Choroid plexus epithelial cell (primary cell): ENCODE measurements at regions not wholly inside any gene's neighbourhood (a gene's known extent, or its start where the extent isn't known, plus 50 kb on each side); places are given as distances from the start of the nearest gene placed in this dataset.

Experiments used
- DNase-seq: peaks from one replicate; pipeline ENCODE4 v3.0.0-alpha.2; 2010; ENCODE audit warnings: low read depth
- H3K4me3 ChIP-seq: 2 replicates; pipeline ENCODE4 v1.5.1; 2011; ENCODE audit warnings: low read depth, mild to moderate bottlenecking, control low read depth, low read length, moderate library complexity
- CTCF ChIP-seq: conservative IDR thresholded peaks from 2 replicates; pipeline ENCODE4 v1.5.1; 2011; ENCODE audit warnings: low read depth, mild to moderate bottlenecking, control low read depth, inconsistent platforms, low read length, moderate library complexity

DNA sequence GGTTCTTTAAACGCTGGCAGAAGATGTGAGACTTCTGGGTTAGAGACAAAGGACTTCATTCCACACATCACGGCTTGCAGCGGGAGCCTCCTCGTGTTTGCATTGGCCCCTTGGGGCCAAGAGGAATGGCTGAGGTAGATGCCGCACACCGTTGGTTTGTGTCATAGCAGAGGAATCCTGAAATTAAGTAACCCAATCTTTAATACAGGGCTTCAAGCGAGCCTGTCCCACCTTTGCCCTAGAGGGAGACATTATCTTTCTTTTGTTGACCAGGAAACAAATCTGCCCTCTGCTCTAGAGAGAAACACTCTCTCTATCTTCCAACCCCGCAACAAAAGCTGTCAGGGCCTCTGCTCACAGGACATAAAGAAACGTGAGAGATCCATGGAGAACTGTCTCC is 277.5 kb upstream of the ZFP64 start:
- DNase-seq, result no peak
- H3K4me3 ChIP-seq, result no peak overlapping the region
- no peak for TF ChIP-seq CTCF

DNA sequence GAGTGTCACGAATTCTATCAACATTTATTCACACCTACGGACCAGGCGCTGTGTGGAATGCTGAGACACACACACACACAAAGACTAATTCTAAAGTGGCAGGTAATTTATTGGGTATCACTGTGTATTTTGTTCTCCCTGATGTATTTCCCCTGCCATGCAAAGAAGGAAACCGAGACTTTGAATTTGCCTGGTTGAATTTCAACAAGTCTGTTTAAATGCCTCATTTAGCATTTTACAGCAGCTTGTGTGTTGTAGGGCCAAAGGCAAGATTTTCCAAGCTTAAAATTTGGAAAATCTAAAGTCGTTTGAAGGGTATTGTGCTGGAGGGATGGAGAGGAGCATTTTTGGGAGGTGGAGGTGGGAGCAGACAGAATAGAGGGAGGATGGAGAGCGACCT is 274.4 kb upstream of the ZFP64 start:
- TF ChIP-seq CTCF, result no peak
- no peak for DNase-seq
- no peak overlapping the region for H3K4me3 ChIP-seq

DNA sequence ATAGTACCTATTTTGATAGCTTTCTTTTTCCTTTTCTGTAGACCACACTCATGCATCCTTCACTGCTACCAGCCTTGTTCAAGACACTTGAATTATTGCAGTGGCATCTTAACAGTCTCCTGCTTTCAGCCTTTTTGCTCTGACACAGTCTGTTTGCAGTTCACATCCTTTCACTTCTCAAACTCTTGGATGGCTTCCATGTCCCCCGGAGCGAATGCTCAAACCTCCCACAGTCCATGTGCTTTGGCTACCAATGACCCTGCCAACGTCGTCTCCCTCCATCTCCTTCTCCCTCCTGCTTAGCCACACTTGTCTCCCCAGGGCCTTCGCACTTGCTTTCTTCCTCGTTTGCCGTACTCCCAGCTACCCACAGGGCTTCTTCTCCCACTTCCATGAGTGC is 270.0 kb upstream of the ZFP64 start:
- no peak for TF ChIP-seq CTCF
- H3K4me3 ChIP-seq, result no peak overlapping the region
- peak; percentile 19 for DNase-seq

- no peak for TF ChIP-seq CTCF
- no peak overlapping the region for H3K4me3 ChIP-seq
- no peak for DNase-seq
Measured at GRCh38 chr20:52459150-52459549, 267.6 kb upstream of the ZFP64 start.

- no peak for DNase-seq
- H3K4me3 ChIP-seq, result no peak overlapping the region
- TF ChIP-seq CTCF, result no peak
Measured at GRCh38 chr20:52457826-52458225, 266.2 kb upstream of the ZFP64 start.

DNA sequence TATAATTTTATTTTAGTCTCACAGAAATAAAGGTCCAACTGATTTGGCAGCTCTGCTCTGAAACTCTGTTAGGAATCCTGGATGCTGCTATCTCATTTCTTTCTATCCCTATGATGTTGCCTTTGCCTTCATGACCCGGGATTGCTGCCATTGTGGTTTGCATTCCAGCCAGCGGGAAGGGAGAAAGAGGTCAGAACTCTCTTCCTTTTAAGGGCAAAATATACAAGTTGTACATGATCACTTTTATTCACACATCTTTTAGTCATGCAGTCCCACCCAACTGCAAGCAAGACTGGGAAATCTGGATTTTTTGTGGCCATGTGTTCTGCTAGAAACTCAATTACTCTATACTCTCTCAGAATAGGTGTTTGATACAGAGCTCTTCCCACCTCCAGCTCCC is 263.1 kb upstream of the ZFP64 start:
- H3K4me3 ChIP-seq, result no peak overlapping the region
- peak; percentile 56 for DNase-seq
- no peak for TF ChIP-seq CTCF

DNA sequence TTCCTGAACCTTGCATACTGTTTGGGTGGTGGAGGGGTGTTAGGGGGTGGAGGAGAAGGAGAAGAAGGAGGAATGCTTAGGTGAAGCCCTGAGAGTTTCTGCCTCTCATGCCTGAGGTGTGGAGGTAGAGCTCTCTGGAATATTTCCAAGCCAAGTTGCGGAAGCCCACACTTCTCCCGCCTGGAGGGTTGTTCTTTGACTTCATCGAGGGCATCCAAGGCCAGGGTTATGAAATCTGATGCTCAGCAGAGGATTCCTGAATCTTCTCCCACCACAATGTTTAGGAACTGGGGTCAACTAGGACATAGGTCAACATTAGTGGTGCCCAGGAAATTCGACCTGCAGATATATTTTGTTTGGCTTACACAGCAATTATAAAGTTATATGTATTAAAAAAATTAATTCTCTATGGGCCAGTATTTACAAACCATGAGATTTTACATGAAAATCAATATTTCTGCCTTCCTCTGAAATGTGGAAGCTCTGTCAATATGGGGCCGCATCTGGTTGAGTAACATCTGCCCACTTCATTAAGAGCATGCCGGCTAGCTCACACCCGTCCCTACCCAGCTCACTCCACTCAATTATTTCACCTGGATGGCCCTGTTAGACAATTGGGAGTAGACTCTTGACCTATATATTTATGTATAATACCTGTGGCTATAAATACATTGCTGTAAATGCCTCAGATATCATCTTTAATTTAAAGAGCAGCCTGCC is 257.1 kb upstream of the ZFP64 start:
- TF ChIP-seq CTCF, result no peak
- H3K4me3 ChIP-seq, result no peak overlapping the region
- peak; percentile 15 for DNase-seq
